ENCODE measurements at regions not wholly inside any gene's neighbourhood (a gene's known extent, or its start where the extent isn't known, plus 50 kb on each side); places are given as distances from the start of the nearest gene placed in this dataset.

DNA sequence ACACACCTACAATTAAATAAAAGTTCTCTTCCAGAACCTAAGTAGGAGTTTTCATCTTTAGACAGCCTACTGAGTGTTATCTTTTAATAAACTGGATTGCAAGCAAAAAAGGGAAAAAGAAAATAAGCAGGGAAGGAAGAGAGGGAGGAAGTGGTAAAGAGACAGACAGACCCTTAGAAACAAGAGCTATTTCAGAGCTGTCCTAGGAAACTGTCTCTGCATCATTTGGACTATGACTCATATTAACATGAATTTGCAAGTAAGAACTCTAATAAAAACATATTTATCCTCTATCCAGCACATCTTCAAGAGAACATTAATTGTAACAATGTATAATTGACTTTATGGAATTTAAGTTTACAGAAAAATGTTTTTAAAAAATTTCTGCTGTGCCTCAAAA, 438.8 kb upstream of the USP15 start:
- TF ChIP-seq POLR2A (IDR thresholded peaks at IDR 0.05) (no peak), EP300 (IDR thresholded peaks at IDR 0.05) (no peak), POLR2AphosphoS5 (IDR thresholded peaks at IDR 0.05) (no peak)
- TF ChIP-seq, protein P1, sequence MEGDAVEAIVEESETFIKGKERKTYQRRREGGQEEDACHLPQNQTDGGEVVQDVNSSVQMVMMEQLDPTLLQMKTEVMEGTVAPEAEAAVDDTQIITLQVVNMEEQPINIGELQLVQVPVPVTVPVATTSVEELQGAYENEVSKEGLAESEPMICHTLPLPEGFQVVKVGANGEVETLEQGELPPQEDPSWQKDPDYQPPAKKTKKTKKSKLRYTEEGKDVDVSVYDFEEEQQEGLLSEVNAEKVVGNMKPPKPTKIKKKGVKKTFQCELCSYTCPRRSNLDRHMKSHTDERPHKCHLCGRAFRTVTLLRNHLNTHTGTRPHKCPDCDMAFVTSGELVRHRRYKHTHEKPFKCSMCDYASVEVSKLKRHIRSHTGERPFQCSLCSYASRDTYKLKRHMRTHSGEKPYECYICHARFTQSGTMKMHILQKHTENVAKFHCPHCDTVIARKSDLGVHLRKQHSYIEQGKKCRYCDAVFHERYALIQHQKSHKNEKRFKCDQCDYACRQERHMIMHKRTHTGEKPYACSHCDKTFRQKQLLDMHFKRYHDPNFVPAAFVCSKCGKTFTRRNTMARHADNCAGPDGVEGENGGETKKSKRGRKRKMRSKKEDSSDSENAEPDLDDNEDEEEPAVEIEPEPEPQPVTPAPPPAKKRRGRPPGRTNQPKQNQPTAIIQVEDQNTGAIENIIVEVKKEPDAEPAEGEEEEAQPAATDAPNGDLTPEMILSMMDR (IDR thresholded peaks at IDR 0.05): no peak

Data from sigmoid colon (tissue), 4 donors.